WERI-Rb-1 (cell line): ENCODE measurements at regions not wholly inside any gene's neighbourhood (a gene's known extent, or its start where the extent isn't known, plus 50 kb on each side); places are given as distances from the start of the nearest gene placed in this dataset.

Source experiments
- DNase-seq: peaks from one replicate; pipeline ENCODE4 v3.0.0-alpha.2; 2020
- H3K27ac ChIP-seq: fragments of 250-450 bp; sonication (Bioruptor Pico); 2 replicates; pipeline ENCODE4 v1.5.1; 2020; ENCODE audit warnings: mild to moderate bottlenecking, moderate library complexity
- H3K27me3 ChIP-seq: fragments of 250-450 bp; sonication (Bioruptor Pico); 2 replicates; pipeline ENCODE4 v1.5.1; 2021; ENCODE audit warnings: mild to moderate bottlenecking, low read depth, moderate library complexity; ENCODE audit not compliant: insufficient read depth, severe bottlenecking
- H3K36me3 ChIP-seq: fragments of 250-450 bp; sonication (Bioruptor Pico); 2 replicates; pipeline ENCODE4 v1.5.1; 2020; ENCODE audit warnings: mild to moderate bottlenecking, moderate library complexity
- H3K4me3 ChIP-seq: 2 replicates; pipeline ENCODE4 v1.5.1; 2011; ENCODE audit warnings: low read depth, mild to moderate bottlenecking, control low read depth, low read length
- H3K9me3 ChIP-seq: fragments of 250-450 bp; sonication (Bioruptor Pico); 2 replicates; pipeline ENCODE4 v1.5.1; 2021; ENCODE audit warnings: mild to moderate bottlenecking, moderate library complexity; ENCODE audit not compliant: severe bottlenecking
- CTCF ChIP-seq: IDR thresholded peaks from 2 replicates; pipeline ENCODE4 v1.5.1; 2011; ENCODE audit warnings: low read depth, mild to moderate bottlenecking, control low read depth, inconsistent platforms, low read length

- no peaks in the 10 kb centered on the region for H3K36me3 ChIP-seq
- H3K27me3 ChIP-seq: no peaks in the 10 kb centered on the region
- TF ChIP-seq CTCF: no peak
- DNase-seq: no peak
- no peaks in the 10 kb centered on the region for H3K9me3 ChIP-seq
- no peak overlapping the region for H3K27ac ChIP-seq
- no peak overlapping the region for H3K4me3 ChIP-seq
These were observed 1513.2 kb downstream of the ARAP2 start for GRCh38 chr4:34731070-34731469.

- no peak for DNase-seq
- H3K27me3 ChIP-seq: no peaks in the 10 kb centered on the region
- H3K27ac ChIP-seq: no peak overlapping the region
- no peaks in the 10 kb centered on the region for H3K36me3 ChIP-seq
- H3K9me3 ChIP-seq: no peaks in the 10 kb centered on the region
- no peak overlapping the region for H3K4me3 ChIP-seq
- TF ChIP-seq CTCF: no peak
These were observed 1512.0 kb downstream of the ARAP2 start for GRCh38 chr4:34732176-34732950.

GRCh38 chr4:34733185-34733941, 1511.0 kb downstream of the ARAP2 start:
- no peaks in the 10 kb centered on the region for H3K9me3 ChIP-seq
- no peak overlapping the region for H3K27ac ChIP-seq
- no peaks in the 10 kb centered on the region for H3K36me3 ChIP-seq
- no peak overlapping the region for H3K4me3 ChIP-seq
- DNase-seq: no peak
- TF ChIP-seq CTCF: no peak
- H3K27me3 ChIP-seq: no peaks in the 10 kb centered on the region

GRCh38 chr4:34766935-34767334, 1477.4 kb downstream of the ARAP2 start:
- Histone ChIP-seq H3K27me3 (no peaks in the 10 kb centered on the region), H3K4me3 (no peak overlapping the region), H3K9me3 (no peaks in the 10 kb centered on the region), H3K36me3 (no peaks in the 10 kb centered on the region), H3K27ac (no peak overlapping the region)
- no peak for DNase-seq
- no peak for TF ChIP-seq CTCF

GRCh38 chr4:34767407-34767806, 1476.9 kb downstream of the ARAP2 start:
- Histone ChIP-seq H3K27me3 (no peaks in the 10 kb centered on the region), H3K9me3 (no peaks in the 10 kb centered on the region), H3K27ac (no peak overlapping the region), H3K4me3 (no peak overlapping the region), H3K36me3 (no peaks in the 10 kb centered on the region)
- no peak for TF ChIP-seq CTCF
- no peak for DNase-seq
